ENCODE measurements at regions not wholly inside any gene's neighbourhood (a gene's known extent, or its start where the extent isn't known, plus 50 kb on each side); places are given as distances from the start of the nearest gene placed in this dataset.

DNA sequence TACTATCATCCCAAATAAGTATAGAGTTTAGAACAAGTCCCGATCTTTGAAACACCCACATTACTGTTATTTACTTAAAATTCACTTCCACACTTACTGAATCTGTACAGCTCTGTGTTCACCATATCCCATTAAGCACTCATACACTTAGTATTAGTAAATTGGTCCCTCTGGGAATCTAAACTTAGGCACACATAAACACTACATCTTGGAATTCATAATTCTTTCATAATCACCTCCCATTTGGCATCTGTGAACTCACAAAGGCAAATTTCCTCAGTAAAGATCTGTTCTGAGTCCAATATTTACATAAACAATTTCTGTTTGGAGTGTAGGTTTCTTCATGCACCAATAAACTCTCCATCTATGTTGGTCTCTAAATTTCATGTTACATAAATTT lies 52.6 kb upstream of the PPARGC1A start:
- TF ChIP-seq POLR2A (IDR thresholded peaks at IDR 0.05; ENCODE audit: low read depth, low read length) (no peak), POLR2AphosphoS5 (IDR thresholded peaks at IDR 0.05; ENCODE audit: low read depth, low read length) (no peak)

All from GM12892 (cell line).